Loucy (cell line): ENCODE measurements at regions not wholly inside any gene's neighbourhood (a gene's known extent, or its start where the extent isn't known, plus 50 kb on each side); places are given as distances from the start of the nearest gene placed in this dataset.

Experiments
- CTCF ChIP-seq: fragments of 200-600 bp; sonication (generic); conservative IDR thresholded peaks from 2 replicates; pipeline ENCODE4 v1.5.1; 2014; ENCODE audit warnings: mild to moderate bottlenecking, antibody characterized with exemption, low read length
- EZH2phosphoT487 ChIP-seq: fragments of 200-600 bp; IDR thresholded peaks from 2 replicates; pipeline ENCODE4 v1.6.1; 2018; ENCODE audit warnings: antibody characterized with exemption, mild to moderate bottlenecking, moderate library complexity, borderline replicate concordance

DNA sequence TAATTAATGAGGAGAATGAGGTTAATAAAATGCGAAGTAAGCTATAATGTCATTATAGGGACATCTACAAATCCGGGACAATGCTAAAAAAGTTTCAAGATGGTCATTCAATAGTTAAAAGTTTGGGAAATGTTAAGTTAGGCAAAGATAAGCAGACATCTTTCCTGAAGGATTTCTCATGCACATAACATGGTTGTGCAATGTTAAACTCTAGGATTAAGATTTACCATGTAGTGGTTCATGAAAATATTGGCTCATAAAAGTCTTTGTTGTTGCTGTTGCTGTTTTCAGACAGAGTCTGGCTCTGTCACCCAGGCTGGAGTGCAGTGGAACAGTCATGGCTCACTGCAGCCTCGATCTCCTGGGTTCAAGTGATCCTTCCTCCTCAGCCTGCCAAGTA, 751.5 kb upstream of the CCDC179 start:
- TF ChIP-seq CTCF (no peak), EZH2phosphoT487 (no peak)
